Fibroblast of lung (primary cell): ENCODE measurements at regions not wholly inside any gene's neighbourhood (a gene's known extent, or its start where the extent isn't known, plus 50 kb on each side); places are given as distances from the start of the nearest gene placed in this dataset.
A peak's percentile ranks its signal among the peaks of the same experiment; 100 is the strongest.

Source experiments
- DNase-seq, 2 donors: peaks; one replicate each; pipeline versions ENCODE4 v3.0.0 to v3.0.0-alpha.2; 2010; ENCODE audit warnings: low read depth in 2 of 2
- H2AFZ ChIP-seq: 2 replicates; pipeline ENCODE4 v1.5.1; 2012; ENCODE audit warnings: low read length, control low read depth, inconsistent platforms
- H3K27ac ChIP-seq: 2 replicates; pipeline ENCODE4 v1.5.1; 2011; ENCODE audit warnings: low read length, control low read depth; ENCODE audit not compliant: insufficient read depth
- H3K27me3 ChIP-seq: 2 replicates; pipeline ENCODE4 v1.5.1; 2011; ENCODE audit warnings: mild to moderate bottlenecking, low read length; ENCODE audit not compliant: control insufficient read depth, insufficient read depth
- H3K36me3 ChIP-seq: 2 replicates; pipeline ENCODE4 v1.5.1; 2011; ENCODE audit warnings: low read length; ENCODE audit not compliant: control insufficient read depth, insufficient read depth
- H3K4me1 ChIP-seq: 2 replicates; pipeline ENCODE4 v1.5.1; 2011; ENCODE audit warnings: low read length; ENCODE audit not compliant: control insufficient read depth, insufficient read depth; ENCODE audit errors: extremely low read depth
- H3K4me2 ChIP-seq: 2 replicates; pipeline ENCODE4 v1.5.1; 2011; ENCODE audit warnings: low read length, control low read depth; ENCODE audit not compliant: insufficient read depth; ENCODE audit errors: extremely low read depth
- H3K4me3 ChIP-seq, 4 experiments: fragments of 200-600 bp in 1 of 4; sonication (generic) in 1 of 4; replicated peaks in 1 of 4; 2 replicates each; pipeline ENCODE4 v1.5.1; 2011 to 2016; ENCODE audit warnings: low read length in 4 of 4, low read depth in 3 of 4, mild to moderate bottlenecking in 3 of 4, control low read depth in 2 of 4, inconsistent platforms in 1 of 4, mixed read lengths in 1 of 4; ENCODE audit not compliant: insufficient read depth in 1 of 4; ENCODE audit errors: control extremely low read depth in 1 of 4
- H3K79me2 ChIP-seq: 2 replicates; pipeline ENCODE4 v1.5.1; 2012; ENCODE audit warnings: mild to moderate bottlenecking, low read length, inconsistent platforms; ENCODE audit not compliant: control insufficient read depth, insufficient read depth
- H3K9ac ChIP-seq: 2 replicates; pipeline ENCODE4 v1.5.1; 2011; ENCODE audit warnings: mild to moderate bottlenecking, low read length, control low read depth; ENCODE audit not compliant: insufficient read depth
- H3K9me3 ChIP-seq: 2 replicates; pipeline ENCODE4 v1.5.1; 2012; ENCODE audit warnings: low read depth, low read length; ENCODE audit not compliant: control insufficient read depth, insufficient read depth
- H4K20me1 ChIP-seq: 2 replicates; pipeline ENCODE4 v1.5.1; 2011; ENCODE audit warnings: low read length; ENCODE audit not compliant: control insufficient read depth, insufficient read depth; ENCODE audit errors: extremely low read depth
- CTCF ChIP-seq, 2 donors: IDR thresholded peaks in 1 of 2; conservative IDR thresholded peaks in 1 of 2; 1 replicate in 1 of 2; 2 replicates in 1 of 2; pipeline ENCODE4 v1.5.1; 2011 to 2012; ENCODE audit warnings: low read length in 2 of 2, control low read depth in 1 of 2, inconsistent platforms in 1 of 2, low read depth in 1 of 2, mild to moderate bottlenecking in 1 of 2
- EZH2 ChIP-seq: IDR thresholded peaks from 2 replicates; pipeline ENCODE4 v1.5.1; 2012; ENCODE audit warnings: low read length, control low read depth, mild to moderate bottlenecking; ENCODE audit errors: missing control alignments

GRCh38 chrX:42021058-42021457, 97.7 kb upstream of the CASK start:
- TF ChIP-seq EZH2 = no peak
- no peak for TF ChIP-seq CTCF (conservative IDR thresholded peaks at IDR 0.05 in 1 of 2, IDR thresholded peaks at IDR 0.05 in 1 of 2; ENCODE audit: low read depth in 1 of 2, low read length in 2 of 2)
- Histone ChIP-seq H3K36me3 (no peaks in the 10 kb centered on the region), H3K79me2 (no peaks in the 10 kb centered on the region), H3K4me3 (no peak overlapping the region), H4K20me1 (no peaks in the 10 kb centered on the region), H3K9me3 (no peaks in the 10 kb centered on the region), H2AFZ (no peak overlapping the region), H3K27me3 (no peaks in the 10 kb centered on the region), H3K9ac (no peak overlapping the region), H3K4me1 (no peaks in the 10 kb centered on the region), H3K4me2 (no peak overlapping the region), H3K27ac (no peak overlapping the region)
- DNase-seq = no peak

GRCh38 chrX:42020225-42020624, 96.9 kb upstream of the CASK start:
- no peak overlapping the region for H2AFZ ChIP-seq
- no peaks in the 10 kb centered on the region for H3K27me3 ChIP-seq
- no peak for TF ChIP-seq CTCF (conservative IDR thresholded peaks at IDR 0.05 in 1 of 2, IDR thresholded peaks at IDR 0.05 in 1 of 2; ENCODE audit: low read depth in 1 of 2, low read length in 2 of 2)
- TF ChIP-seq EZH2 = no peak
- H3K4me2 ChIP-seq = no peak overlapping the region
- no peak overlapping the region for H3K27ac ChIP-seq
- no peak overlapping the region for H3K4me3 ChIP-seq
- no peaks in the 10 kb centered on the region for H3K9me3 ChIP-seq
- no peak for DNase-seq
- no peak overlapping the region for H3K9ac ChIP-seq
- no peaks in the 10 kb centered on the region for H3K36me3 ChIP-seq
- no peaks in the 10 kb centered on the region for H4K20me1 ChIP-seq
- H3K79me2 ChIP-seq = no peaks in the 10 kb centered on the region
- H3K4me1 ChIP-seq = no peaks in the 10 kb centered on the region

- DNase-seq = peak in 1 of 2 donors; percentile 1
- Histone ChIP-seq H3K9ac (no peak overlapping the region), H2AFZ (no peak overlapping the region), H3K27ac (no peak overlapping the region), H3K27me3 (no peaks in the 10 kb centered on the region), H3K4me2 (no peak overlapping the region), H3K79me2 (no peaks in the 10 kb centered on the region), H3K4me3 (no peak overlapping the region), H4K20me1 (no peaks in the 10 kb centered on the region), H3K4me1 (no peaks in the 10 kb centered on the region), H3K36me3 (no peaks in the 10 kb centered on the region), H3K9me3 (no peaks in the 10 kb centered on the region)
- TF ChIP-seq EZH2 (no peak), CTCF (conservative IDR thresholded peaks at IDR 0.05 in 1 of 2, IDR thresholded peaks at IDR 0.05 in 1 of 2; ENCODE audit: low read depth in 1 of 2, low read length in 2 of 2) (no peak)
Observed at GRCh38 chrX:42017971-42018370, 94.6 kb upstream of the CASK start.
